ENCODE measurements at regions not wholly inside any gene's neighbourhood (a gene's known extent, or its start where the extent isn't known, plus 50 kb on each side); places are given as distances from the start of the nearest gene placed in this dataset.
"Not testable (repeated sequence)": the region's sequence is repeated elsewhere in the genome, so short reads cannot be mapped to it uniquely, and the experiment has no call there.

DNA sequence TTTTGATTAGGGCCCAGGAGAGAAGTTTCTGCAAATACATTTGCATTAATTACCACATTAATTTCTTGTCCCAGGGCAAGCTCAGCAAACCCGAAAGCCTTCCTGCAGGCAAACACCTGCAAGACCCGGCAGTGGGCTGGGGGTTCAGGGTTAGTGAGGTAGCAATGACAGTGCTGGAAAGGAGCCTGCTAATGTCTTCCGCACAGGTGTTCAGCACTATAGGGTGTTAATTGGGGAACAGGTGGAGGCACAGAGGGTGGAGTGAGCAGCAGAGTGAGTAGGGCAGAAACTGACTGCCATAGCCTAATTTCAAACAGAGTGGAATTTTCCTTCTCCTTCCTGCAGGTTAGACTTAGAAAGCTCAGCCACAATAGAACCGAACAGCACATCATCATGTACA lies 50.9 kb upstream of the UBASH3B start:
- no peak for DNase-seq

DNA sequence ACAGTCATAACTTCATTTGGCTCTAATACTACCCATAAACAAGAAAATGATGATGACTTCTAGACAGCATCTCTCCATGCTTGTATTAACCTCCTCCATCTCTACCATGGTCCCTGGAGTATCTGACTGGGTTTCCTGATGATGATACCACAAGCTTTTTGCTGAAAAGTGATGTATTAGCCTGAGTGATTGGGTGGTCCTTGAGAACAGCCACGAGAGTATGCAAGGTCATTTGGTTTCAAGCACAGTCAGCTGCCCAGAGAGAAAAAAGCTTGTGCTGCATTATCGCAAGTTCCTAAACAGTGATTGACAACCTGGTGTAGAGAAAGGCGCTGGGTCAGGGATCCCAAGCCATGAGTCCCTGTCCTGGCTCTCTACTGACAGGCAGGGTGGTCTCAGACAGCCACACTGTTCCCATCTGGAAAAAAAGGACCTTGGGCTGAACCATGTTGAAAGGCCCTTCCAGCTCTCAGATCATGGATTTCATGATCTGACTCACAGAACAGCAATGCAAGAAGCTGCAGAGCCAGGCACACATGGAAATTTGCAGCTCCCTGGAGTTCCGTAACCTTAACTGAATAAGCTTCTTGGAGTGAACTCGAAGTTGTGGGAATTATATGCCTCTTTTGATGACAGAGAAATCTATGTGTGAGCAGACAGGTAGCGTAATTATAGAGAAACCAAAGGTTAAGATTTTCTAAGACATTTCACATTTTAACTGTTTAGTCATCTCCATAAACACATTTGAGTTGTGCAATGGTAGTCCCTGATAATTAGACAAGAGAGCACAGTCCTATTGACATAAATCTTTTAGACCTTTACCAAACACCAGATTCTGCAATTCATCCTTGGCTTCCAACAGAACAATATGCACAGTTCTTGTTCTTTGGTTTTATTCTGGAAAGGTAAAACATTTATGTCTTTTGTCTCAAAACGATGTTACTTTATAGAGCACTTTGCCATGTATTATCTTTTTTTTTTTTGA lies 54.1 kb upstream of the UBASH3B start:
- no peak for DNase-seq

DNA sequence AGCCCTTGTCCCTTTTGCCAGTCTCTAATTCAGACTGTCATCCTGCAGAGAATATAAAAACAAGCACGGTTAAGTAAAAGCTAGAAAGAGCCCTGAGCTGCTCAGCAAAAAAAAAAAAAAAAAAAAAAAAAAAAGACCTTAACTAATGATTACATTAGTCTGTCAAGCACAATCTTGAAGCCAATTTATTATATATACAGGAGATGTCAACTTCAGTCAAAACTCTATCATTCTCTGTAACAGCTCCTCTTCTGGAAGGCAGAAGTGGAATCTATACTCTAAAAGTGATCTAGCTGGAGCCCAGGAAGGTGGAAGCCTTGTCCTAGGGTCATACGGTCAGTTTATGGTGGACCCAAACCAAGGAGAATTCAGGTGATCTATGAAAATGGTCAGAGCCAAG lies 55.2 kb upstream of the UBASH3B start:
- no peak for DNase-seq

DNA sequence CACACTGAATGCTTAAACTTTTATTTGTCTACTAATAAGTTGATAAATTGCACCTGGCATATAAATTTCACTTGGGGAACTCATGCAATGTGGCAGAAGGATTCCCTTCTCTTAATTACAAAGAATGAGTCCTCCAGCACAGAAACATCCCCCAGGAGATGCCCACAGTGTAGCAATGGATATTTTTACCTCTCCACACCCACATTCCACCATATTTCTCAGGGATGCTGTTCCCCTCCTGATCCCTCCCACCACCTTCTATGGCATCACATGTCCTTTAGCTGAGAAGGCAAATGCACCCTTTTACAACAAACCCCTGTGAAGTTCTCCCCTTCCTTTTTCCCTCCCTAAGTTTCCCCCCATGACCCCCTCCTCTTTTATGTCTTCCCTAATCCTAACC lies 56.1 kb upstream of the UBASH3B start:
- no peak for DNase-seq

DNA sequence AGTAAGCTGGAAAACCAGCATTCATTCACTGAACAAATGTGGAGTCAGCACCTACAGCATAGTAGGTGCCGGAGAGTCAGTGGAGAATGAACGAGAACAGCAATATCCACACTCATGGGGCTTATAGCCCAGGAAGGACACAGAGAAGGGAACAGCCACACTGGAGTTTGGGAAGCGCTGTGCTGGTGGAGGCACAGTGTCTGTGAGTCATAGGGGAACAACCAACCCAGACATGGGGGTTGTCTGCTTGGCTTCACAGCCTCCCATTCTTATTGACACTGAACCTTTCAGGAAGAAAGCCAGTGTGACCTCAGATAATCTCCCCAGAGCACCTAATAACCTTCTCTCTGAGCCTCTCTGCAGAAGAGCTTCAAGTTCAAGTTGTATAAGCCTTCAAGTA lies 56.6 kb upstream of the UBASH3B start:
- no peak for DNase-seq

DNA sequence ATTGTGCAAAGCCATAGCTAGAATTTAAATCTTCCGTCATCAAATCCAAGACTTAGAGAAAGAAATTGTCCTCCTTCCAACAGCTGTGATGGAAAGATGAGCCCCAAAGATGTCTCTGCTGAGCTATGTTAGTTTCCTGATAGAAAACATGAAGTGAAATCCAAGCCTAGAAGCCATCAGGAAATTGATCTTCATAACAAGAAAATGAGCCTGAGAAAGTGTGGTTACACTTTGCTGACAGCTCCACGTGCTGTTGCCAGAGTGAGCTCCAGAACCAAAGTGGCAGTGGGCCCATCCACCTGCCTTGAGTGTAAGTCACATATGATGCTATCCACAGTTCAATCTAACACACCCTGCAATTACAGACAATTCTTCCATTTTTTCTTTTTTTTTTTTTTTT lies 58.0 kb upstream of the UBASH3B start:
- DNase-seq = no peak

DNA sequence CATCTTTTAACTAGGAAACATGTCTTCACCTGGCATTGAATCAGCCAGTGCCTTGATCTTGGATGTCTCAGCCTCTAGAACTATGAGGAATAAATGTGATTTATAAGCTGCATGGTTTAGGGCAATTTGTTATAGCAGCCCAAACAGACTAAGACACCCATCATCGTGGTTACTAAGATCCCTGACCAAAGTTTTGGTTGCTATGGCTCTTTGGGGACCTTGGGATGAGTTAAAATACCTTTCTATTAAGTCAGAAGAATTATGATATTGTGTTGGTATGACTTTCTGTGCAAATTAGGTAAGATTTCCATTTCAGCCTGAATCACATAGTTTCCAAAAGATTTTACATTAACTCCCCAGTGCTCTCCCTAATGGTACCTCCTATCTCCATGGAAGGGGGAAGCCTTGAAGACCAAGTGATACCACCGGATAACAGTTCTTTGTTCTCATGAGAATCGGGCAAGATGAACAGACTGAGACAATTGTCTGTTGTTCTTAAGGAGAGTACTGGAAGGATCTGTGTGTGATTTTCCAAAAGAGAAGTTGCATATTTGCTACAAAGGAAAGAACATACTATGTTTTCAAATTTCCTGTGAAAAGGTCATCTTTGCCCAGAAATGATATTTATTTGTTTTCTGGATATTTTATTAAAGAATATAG lies 60.4 kb upstream of the UBASH3B start:
- no peak for DNase-seq

DNA sequence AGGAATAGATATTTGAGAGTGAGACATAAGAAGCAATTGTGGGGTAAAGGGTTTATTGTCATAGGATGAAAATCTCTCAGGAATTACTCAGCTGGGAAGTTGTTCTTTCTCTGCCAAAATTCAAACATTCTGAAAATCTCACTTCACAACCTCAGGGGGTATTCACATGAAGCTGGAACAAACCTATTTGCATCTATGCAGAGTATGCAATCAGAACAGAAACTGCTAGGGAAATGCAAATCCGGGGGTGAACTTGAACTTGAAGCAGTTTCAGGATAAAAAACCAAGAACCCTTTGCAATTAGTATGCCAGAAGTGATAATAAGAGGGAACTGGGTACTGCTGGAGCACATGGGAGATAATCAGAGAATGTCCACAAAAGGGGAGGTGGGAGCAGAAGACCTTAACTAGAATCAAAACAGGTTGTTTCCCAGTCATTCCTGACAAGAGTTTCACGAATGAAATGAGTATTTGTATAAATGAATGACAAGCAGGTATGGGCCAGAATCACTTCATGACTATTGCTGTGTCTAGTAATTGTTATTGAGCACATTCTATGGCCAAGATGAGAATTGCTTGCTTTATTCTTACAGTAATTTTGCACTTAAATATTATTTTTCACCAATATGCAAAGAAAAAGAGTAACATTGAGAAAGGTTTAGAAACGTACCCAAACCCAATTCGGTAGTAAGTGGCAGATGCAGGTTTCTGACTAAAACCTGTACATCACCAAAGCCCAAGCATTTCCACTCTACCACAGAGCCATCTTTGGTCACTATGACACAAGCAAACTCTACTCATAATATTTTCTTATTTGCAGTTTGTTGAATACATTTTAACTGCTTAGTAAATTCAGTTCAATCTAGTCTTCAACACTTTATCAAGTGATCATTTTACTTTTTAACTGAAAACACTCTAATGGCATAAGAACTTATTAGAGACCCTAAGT lies 61.8 kb upstream of the UBASH3B start:
- DNase-seq = no peak

DNA sequence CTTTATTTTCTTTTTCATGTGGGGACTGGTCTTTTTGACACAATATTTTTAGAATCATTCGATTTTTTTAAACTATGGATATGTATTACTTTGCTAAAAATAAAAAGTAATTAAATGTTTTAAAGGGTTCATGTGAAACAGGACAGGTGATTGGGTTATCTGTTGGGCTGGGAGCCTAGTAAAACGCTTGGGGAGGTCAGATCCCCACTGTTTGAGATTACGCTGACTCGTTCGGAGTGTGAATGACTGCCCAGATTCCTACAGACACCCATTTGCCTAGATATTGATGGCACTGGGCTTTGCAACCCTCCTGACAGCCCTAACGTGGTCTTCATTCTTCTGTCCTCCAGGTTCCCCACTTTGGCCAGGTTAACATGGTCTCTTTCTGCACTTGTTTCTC lies 62.9 kb upstream of the UBASH3B start:
- DNase-seq = no peak

DNA sequence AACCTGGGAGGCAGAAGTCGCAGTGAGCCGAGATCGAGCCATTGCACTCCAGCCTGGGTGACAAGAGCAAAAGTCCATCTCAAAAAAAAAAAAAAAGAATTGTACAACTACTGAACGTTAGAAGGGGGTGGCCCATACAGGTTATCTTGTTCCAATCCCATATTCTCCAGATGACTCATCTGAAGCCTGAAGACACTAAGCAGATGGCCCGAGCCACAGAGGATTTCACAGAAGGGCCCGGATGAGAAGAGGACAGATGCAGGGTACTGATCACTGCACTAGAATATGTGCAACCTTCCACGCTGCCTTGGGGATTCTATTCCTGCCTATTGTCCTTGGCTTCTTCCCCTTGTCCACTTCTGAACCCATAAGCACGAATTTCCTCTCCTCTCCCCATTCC lies 70.9 kb upstream of the UBASH3B start:
- no peak for DNase-seq

DNA sequence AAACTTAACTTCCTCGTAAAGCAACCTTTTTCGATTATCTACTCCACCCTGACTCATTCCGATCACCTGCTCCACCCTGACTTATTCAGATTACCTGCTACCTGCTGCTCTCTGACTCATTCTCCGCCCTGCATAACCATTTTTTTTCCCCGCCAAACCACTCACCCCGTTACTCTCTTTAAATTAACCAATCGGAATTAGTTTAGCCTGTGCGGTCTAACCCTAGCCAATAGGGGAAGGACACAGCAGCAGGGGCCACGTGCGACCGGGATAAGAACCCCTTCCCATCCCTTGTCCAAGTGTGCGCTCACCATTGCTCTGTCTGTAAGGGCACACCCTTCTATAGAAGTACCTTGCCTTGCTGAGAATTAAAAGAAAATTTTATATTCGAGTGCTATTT lies 75.5 kb upstream of the UBASH3B start:
- not testable (repeated sequence) for DNase-seq

DNA sequence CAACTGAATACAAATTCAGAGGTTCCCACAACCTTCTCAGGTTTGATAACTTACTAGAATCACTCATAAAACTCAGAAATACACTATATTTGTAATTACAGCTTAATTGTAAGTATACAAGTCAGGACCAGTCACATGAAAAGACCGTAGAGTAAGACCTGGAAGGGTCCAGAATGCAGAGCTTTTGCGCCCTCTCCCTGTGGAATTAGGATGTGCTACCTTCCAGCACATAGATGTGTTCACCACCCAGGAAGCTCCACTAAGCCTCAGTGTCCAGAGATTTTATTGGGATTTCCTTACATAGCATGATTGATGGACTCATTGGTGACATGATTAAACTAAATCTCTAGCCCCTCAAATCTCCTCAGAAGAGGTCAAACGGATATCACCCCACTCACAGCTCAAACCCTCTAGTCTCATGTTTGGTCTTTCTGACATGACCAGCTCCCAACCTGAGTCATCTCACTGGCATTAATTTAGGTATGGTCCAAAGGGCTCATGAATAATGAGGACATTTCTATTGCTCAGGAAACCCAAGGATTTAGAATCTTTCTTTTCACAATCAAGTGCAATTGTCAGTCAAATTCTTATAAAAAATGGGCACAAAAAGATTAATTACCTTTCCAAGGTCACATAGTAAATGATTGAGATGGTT lies 77.2 kb upstream of the UBASH3B start:
- DNase-seq = no peak

DNA sequence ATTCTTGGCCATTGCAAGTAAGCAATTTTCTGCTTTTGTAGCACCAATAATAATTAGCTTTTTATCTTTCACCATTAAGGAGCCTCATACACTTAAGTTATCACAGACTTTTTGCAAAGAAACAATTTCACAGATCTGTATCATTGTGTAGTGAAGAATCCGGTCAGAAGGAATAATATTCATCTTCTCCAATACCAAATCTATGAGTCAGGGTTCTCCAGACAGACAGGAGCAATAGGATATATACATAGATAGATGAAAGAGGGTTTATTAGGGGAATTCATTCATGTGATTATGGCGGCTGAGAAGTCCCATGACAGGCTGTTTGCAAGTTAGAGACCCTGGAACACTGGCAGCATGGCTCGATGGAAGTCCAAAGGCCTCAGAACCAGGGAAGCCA lies 82.9 kb upstream of the UBASH3B start:
- no peak for DNase-seq

DNA sequence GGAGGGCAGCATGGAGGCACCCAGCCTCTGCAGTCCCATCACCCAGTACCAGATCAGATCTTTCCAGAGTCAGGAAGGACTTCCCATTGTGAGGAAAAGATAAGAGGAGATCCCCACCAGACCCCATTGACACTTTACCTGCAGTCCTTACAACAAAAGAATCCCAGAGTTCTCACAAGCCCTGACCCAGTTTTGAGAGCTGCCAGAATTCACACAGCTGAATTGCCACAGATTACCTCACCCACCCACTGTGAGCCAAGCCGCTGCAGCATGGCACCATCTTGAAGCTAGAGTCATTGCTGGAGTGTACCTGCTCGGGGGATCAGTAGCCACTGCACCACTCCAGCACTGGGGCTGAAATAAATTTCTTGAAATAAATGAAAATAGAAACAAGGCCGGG lies 91.8 kb upstream of the UBASH3B start:
- no peak for DNase-seq

DNA sequence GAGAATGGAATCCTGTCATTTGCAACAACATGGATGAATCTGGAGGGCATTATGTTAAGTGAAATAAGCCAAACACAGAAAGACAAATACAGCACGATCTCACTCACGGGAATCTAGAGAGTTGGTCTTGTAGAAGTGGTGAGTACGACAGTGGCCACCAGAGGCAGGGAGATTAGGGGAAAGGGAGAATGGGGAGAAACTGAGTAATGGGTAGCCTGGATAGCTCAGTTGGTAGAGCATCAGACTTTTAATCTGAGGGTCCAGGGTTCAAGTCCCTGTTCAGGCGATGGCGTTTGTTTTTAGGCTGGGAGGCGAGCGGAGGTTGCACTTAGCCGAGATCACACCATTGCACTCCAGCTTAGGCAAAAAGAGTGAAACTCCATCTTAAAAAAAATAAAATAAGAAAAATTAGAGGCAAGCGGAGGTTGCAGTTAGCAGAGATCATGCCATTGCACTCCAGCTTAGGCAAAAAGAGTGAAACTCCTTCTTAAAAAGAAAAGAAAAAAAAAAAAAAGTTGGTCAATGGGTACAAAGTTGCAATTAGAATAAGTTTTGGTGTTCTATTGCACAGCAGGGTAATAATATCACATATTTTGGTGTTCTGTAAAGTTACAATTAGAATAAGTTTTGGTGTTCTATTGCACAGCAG lies 95.7 kb upstream of the UBASH3B start:
- DNase-seq = no peak

DNA sequence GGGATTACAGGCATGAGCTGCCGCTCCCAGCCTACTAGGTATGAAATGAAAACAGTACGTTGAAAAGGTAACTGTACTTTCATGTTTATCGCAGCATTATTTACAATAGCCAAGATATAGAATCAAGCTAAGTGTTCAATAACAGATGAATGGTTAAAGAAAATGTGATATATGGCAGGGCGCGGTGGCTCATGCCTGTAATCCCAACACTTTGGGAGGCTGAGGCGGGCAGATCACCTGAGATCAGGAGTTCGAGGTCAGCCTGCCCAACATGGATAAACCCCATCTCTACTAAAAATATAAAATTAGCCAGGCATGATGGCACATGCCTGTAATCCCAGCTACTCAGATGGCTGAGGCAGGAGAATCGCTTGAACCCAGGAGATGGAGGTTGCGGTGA lies 96.3 kb upstream of the UBASH3B start:
- not testable (repeated sequence) for DNase-seq

DNA sequence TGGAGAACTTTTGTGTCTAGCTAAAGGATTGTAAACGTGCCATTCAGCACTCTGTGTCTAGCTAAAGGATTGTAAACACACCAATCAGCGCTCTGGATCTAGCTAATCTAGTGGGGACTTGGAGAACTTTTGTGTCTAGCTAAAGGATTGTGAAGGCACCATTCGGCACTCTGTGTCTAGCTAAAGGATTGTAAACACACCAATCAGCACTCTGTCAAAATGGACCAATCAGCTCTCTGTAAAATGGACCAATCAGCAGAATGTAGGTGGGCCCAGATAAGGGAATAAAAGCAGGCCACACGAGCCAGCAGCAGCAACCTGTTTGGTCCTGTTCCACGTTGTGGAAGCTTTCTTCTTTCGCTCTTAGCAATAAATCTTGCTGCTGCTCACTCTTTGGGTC lies 98.4 kb upstream of the UBASH3B start:
- DNase-seq = not testable (repeated sequence)

DNA sequence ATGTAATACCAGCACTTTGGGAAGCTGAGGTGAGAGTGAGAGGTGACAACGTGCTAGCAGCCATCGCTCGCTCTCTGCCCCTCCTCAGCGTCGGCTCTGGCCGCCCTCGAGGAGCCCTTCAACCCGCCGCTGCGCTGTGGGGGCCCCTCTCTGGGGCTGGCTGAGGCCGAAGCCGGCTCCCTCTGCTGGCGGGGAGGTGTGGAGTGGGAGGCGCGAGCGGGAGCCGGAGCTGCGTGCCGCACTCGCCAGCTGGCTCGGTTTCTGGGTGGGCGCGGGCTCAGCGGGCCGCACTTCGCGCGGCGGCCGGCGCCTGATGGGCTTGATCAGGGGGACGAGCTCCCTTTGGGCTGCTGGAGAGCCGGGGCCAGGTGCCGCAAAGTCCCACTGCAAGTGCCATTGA lies 98.9 kb upstream of the UBASH3B start:
- DNase-seq = no peak

DNA sequence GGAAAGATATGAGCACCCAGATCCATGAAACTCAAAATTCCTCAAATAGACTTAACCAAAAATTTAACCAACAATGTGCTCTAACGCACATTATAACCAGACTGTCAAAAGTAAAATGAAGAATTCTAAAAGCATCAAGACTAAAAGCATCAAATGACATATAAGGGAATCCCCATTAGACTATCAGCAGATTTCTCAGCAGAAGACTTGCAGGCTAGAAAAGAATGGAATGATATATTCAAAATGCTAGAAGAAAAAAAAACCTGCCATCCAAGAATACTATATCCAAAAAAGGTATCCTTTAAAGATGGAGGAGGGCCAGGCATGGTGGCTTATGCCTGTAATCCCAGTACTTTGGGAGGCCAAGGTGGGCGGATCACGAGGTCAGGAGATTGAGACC lies 117.5 kb upstream of the UBASH3B start:
- no peak for DNase-seq

DNA sequence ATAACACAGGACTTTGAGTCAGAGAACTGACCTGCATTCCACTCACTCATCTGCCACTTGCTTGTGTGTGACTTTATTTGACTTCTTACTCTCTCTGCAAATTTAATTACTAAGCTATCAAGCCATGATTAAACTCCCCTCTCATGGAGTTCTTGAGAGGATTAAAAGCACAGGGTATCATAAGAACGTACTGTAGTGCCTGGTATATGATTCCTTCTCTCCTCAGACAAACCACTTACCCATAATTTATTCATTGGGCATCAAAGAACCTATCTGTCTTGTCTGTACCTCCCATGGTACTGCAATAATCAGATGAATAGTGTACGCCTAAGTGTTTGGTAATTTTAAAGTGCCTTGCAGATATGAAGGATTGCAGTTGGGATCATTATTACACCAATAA lies 130.6 kb upstream of the UBASH3B start:
- no peak for DNase-seq

DNA sequence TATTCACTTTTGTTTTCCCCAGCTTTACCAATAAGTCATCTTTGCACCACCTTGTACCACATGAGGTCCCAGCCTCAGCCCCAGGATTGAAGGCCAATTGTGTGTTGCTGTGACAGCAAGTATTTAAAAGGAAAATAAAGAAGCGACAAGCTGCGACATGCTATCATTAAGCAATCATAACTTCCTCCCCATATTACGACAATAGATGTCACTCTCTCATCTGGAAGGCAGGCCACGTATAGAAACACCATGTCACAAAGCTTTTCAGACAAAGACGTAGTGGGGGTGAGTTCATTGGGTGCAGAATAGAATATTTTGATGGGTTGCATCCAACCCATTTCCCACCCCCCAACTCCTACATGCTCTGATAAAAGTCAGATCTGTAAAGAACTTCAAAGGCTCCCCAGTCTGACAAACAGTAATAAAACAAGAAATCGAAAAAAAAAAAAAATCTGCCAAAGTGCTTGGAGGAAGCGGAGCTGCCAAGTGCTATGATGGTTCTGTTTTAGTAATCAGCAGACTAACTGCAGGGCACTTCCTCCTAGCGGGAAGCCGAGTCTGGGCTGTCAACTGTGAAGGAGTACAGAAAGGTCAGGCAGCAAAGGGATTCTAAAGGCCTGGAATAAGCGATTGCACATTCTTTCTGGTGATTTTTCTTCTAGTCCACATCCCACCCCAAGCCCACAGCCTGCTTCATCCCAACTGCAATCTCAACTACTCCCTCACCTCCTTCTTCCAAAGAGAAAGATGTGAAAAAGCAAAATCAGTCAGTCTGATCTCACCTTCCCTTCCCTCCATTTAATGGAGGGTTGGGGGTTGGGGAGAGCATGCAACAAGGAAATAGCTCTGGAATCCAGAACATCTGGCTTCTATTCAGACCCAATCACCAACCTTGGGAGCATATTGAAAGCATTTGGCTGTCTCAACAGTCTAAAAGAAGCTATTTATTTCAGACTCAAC lies 131.4 kb upstream of the UBASH3B start:
- no peak for DNase-seq
